Neural cell (in vitro differentiated cells): ENCODE measurements at regions not wholly inside any gene's neighbourhood (a gene's known extent, or its start where the extent isn't known, plus 50 kb on each side); places are given as distances from the start of the nearest gene placed in this dataset.

ENCODE experiments used
- H2AFZ ChIP-seq: fragments of 200-600, 300-800 bp; sonication (generic), shearing (Covaris generic); 2 replicates; pipeline ENCODE4 v1.6.0; 2014; ENCODE audit warnings: low read depth, mild to moderate bottlenecking, antibody characterized with exemption, low read length, moderate library complexity
- H3F3A ChIP-seq: fragments of 200-600 bp; shearing (Covaris generic); 2 replicates; pipeline ENCODE4 v1.6.1; 2016; ENCODE audit warnings: mild to moderate bottlenecking, moderate library complexity, mixed read lengths, antibody characterized with exemption, low read length; ENCODE audit not compliant: insufficient read depth, poor library complexity, severe bottlenecking
- H3K27ac ChIP-seq: fragments of 200-600, 300-800 bp; sonication (generic), shearing (Covaris generic); 2 replicates; pipeline ENCODE4 v1.5.1; 2014; ENCODE audit warnings: mild to moderate bottlenecking, low read length, moderate library complexity
- H3K27me3 ChIP-seq: fragments of 300-800, 200-600 bp; sonication (generic), shearing (Covaris generic); 2 replicates; pipeline ENCODE4 v1.6.0; 2014; ENCODE audit warnings: mild to moderate bottlenecking, low read depth, low read length, moderate library complexity; ENCODE audit not compliant: insufficient read depth
- H3K36me3 ChIP-seq: fragments of 300-800, 200-600 bp; sonication (generic), shearing (Covaris generic); 2 replicates; pipeline ENCODE4 v1.5.1; 2014; ENCODE audit warnings: mild to moderate bottlenecking, antibody characterized with exemption, low read length, moderate library complexity; ENCODE audit not compliant: insufficient read depth
- H3K4me2 ChIP-seq: fragments of 300-800, 200-600 bp; sonication (generic), shearing (Covaris generic); 2 replicates; pipeline ENCODE4 v1.6.0; 2014; ENCODE audit warnings: mild to moderate bottlenecking, low read length
- H3K4me3 ChIP-seq: fragments of 300-800, 200-600 bp; sonication (generic), shearing (Covaris generic); 2 replicates; pipeline ENCODE4 v1.5.1; 2014; ENCODE audit warnings: mild to moderate bottlenecking, low read length, moderate library complexity
- H3K79me2 ChIP-seq: fragments of 200-600 bp; shearing (Covaris generic); replicated peaks from 2 replicates; pipeline ENCODE4 v1.6.0; 2014; ENCODE audit warnings: mild to moderate bottlenecking, low read length, moderate library complexity; ENCODE audit not compliant: insufficient read depth
- H3K9ac ChIP-seq: fragments of 300-800, 200-600 bp; sonication (generic), shearing (Covaris generic); 2 replicates; pipeline ENCODE4 v1.6.1; 2016; ENCODE audit warnings: mild to moderate bottlenecking, low read length, mixed read lengths
- H3K9me2 ChIP-seq: fragments of 200-600 bp; shearing (Covaris generic); 2 replicates; pipeline ENCODE4 v1.6.1; 2016; ENCODE audit warnings: mild to moderate bottlenecking, low read length, mixed read lengths; ENCODE audit not compliant: insufficient read depth
- H3K9me3 ChIP-seq: fragments of 200-600, 300-800 bp; sonication (generic), shearing (Covaris generic); 2 replicates; pipeline ENCODE4 v1.6.1; 2016; ENCODE audit warnings: mild to moderate bottlenecking, mixed run types, low read length, moderate library complexity, mixed read lengths
- H4K20me1 ChIP-seq: fragments of 200-600 bp; shearing (Covaris generic); 2 replicates; pipeline ENCODE4 v1.6.1; 2016; ENCODE audit warnings: mild to moderate bottlenecking, mixed run types; ENCODE audit not compliant: insufficient read depth
- CTCF ChIP-seq: fragments of 450-650 bp; IDR thresholded peaks from 2 replicates; pipeline ENCODE4 v1.5.1; 2014; ENCODE audit warnings: antibody characterized with exemption, mild to moderate bottlenecking, moderate library complexity; ENCODE audit not compliant: poor library complexity, severe bottlenecking
- EP300 ChIP-seq: fragments of 450-650 bp; conservative IDR thresholded peaks from 2 replicates; pipeline ENCODE4 v1.6.1; 2014; ENCODE audit warnings: antibody characterized with exemption, mild to moderate bottlenecking, moderate library complexity; ENCODE audit not compliant: poor library complexity, severe bottlenecking
- EZH2 ChIP-seq: fragments of 200-600, 300-800 bp; shearing (Covaris generic), sonication (generic); IDR thresholded peaks from 2 replicates; pipeline ENCODE4 v1.6.1; 2014; ENCODE audit warnings: antibody characterized with exemption, low read length, borderline replicate concordance, mild to moderate bottlenecking; ENCODE audit not compliant: insufficient read depth, poor library complexity, severe bottlenecking
- MXI1 ChIP-seq: fragments of 450-650 bp; conservative IDR thresholded peaks from 2 replicates; pipeline ENCODE4 v1.6.1; 2014; ENCODE audit warnings: antibody characterized with exemption, mild to moderate bottlenecking; ENCODE audit not compliant: poor library complexity, severe bottlenecking
- POLR2AphosphoS5 ChIP-seq: IDR thresholded peaks from 2 replicates; pipeline ENCODE4 v1.6.1; 2012
- RAD21 ChIP-seq: fragments of 450-650 bp; conservative IDR thresholded peaks from 2 replicates; pipeline ENCODE4 v1.6.1; 2014; ENCODE audit warnings: antibody characterized with exemption, mild to moderate bottlenecking, moderate library complexity
- REST ChIP-seq: IDR thresholded peaks from 2 replicates; pipeline ENCODE4 v1.6.1; 2012; ENCODE audit warnings: borderline replicate concordance
- SMC3 ChIP-seq: fragments of 450-650 bp; conservative IDR thresholded peaks from 2 replicates; pipeline ENCODE4 v1.6.1; 2014; ENCODE audit warnings: antibody characterized with exemption, mild to moderate bottlenecking, moderate library complexity; ENCODE audit not compliant: poor library complexity
- TAF1 ChIP-seq: IDR thresholded peaks from 2 replicates; pipeline ENCODE4 v1.6.1; 2012; ENCODE audit warnings: low read depth

GRCh38 chr2:150224321-150224720 is 263.1 kb downstream of the RND3 start:
- Histone ChIP-seq H3K9me3 (no peaks in the 10 kb centered on the region), H3F3A (no peaks in the 10 kb centered on the region), H3K79me2 (no peaks in the 10 kb centered on the region), H3K4me3 (no peak overlapping the region), H3K9ac (no peak overlapping the region), H3K4me2 (no peak overlapping the region), H2AFZ (no peak overlapping the region), H3K27ac (no peak overlapping the region), H4K20me1 (no peaks in the 10 kb centered on the region), H3K9me2 (no peaks in the 10 kb centered on the region), H3K27me3 (no peaks in the 10 kb centered on the region), H3K36me3 (no peaks in the 10 kb centered on the region)
- TF ChIP-seq SMC3, result no peak
- TF ChIP-seq REST, result no peak
- TF ChIP-seq RAD21, result no peak
- TF ChIP-seq MXI1, result no peak

- no peaks in the 10 kb centered on the region for H3K9me2 ChIP-seq
- H4K20me1 ChIP-seq, result no peaks in the 10 kb centered on the region
- H3K27ac ChIP-seq, result no peak overlapping the region
- H3K27me3 ChIP-seq, result no peaks in the 10 kb centered on the region
- no peaks in the 10 kb centered on the region for H3F3A ChIP-seq
- H3K36me3 ChIP-seq, result no peaks in the 10 kb centered on the region
- TF ChIP-seq MXI1 (no peak), EP300 (no peak), REST (no peak), SMC3 (no peak), EZH2 (no peak)
- H3K9ac ChIP-seq, result no peak overlapping the region
- no peak overlapping the region for H3K4me3 ChIP-seq
- no peaks in the 10 kb centered on the region for H3K79me2 ChIP-seq
- no peaks in the 10 kb centered on the region for H3K9me3 ChIP-seq
- H2AFZ ChIP-seq, result no peak overlapping the region
- no peak overlapping the region for H3K4me2 ChIP-seq
These were observed 264.5 kb downstream of the RND3 start for GRCh38 chr2:150222942-150223341.

GRCh38 chr2:150222379-150222778 is 265.1 kb downstream of the RND3 start:
- H3K79me2 ChIP-seq, result no peaks in the 10 kb centered on the region

More at GRCh38 chr2:150222379-150222778, 265.1 kb downstream of the RND3 start:
- Histone ChIP-seq H3K9ac (no peak overlapping the region), H3K9me3 (no peaks in the 10 kb centered on the region), H4K20me1 (no peaks in the 10 kb centered on the region), H3K36me3 (no peaks in the 10 kb centered on the region), H3K27me3 (no peaks in the 10 kb centered on the region), H3K4me3 (peak overlapping the region; percentile 16), H3K9me2 (no peaks in the 10 kb centered on the region), H3K27ac (no peak overlapping the region), H3K4me2 (no peak overlapping the region), H2AFZ (no peak overlapping the region), H3F3A (no peaks in the 10 kb centered on the region)
- TF ChIP-seq RAD21 (no peak), SMC3 (no peak), EP300 (no peak), TAF1 (no peak), POLR2AphosphoS5 (no peak), CTCF (no peak), MXI1 (no peak), REST (no peak), EZH2 (no peak)
